ENCODE measurements at regions not wholly inside any gene's neighbourhood (a gene's known extent, or its start where the extent isn't known, plus 50 kb on each side); places are given as distances from the start of the nearest gene placed in this dataset.
"Not testable (repeated sequence)": the region's sequence is repeated elsewhere in the genome, so short reads cannot be mapped to it uniquely, and the experiment has no call there.

- TF ChIP-seq POLR2A (IDR thresholded peaks at IDR 0.05; ENCODE audit: low read depth, low read length) = no peak
- no peak for DNase-seq (ENCODE audit: insufficient read length, low spot score)
Measured at GRCh38 chr13:66200555-66200954, 1029.6 kb downstream of the PCDH9 start.

GRCh38 chr13:66195238-66195637 lies 1034.9 kb downstream of the PCDH9 start:
- FAIRE-seq (no peak), DNase-seq (ENCODE audit: insufficient read length, low spot score) (no peak)
- TF ChIP-seq POLR2A (IDR thresholded peaks at IDR 0.05; ENCODE audit: low read depth, low read length) = no peak

More at GRCh38 chr13:66200555-66200954, 1029.6 kb downstream of the PCDH9 start:
- no peak for FAIRE-seq

GRCh38 chr13:66189986-66190385 lies 1040.2 kb downstream of the PCDH9 start:
- FAIRE-seq = no peak
- TF ChIP-seq POLR2A (IDR thresholded peaks at IDR 0.05; ENCODE audit: low read depth, low read length) = no peak

GRCh38 chr13:66180836-66181235 lies 1049.3 kb downstream of the PCDH9 start:
- TF ChIP-seq POLR2A (IDR thresholded peaks at IDR 0.05; ENCODE audit: low read depth, low read length) = no peak
- no peak for DNase-seq (ENCODE audit: insufficient read length, low spot score)
- FAIRE-seq = no peak

More at GRCh38 chr13:66189986-66190385, 1040.2 kb downstream of the PCDH9 start:
- no peak for DNase-seq (ENCODE audit: insufficient read length, low spot score)

- FAIRE-seq = no peak
- no peak for DNase-seq (ENCODE audit: insufficient read length, low spot score)
- no peak for TF ChIP-seq POLR2A (IDR thresholded peaks at IDR 0.05; ENCODE audit: low read depth, low read length)
Measured at GRCh38 chr13:66171920-66172319, 1058.2 kb downstream of the PCDH9 start.

GRCh38 chr13:66162470-66162869 lies 1067.7 kb downstream of the PCDH9 start:
- TF ChIP-seq POLR2A (IDR thresholded peaks at IDR 0.05; ENCODE audit: low read depth, low read length) = no peak
- FAIRE-seq (no peak), DNase-seq (ENCODE audit: insufficient read length, low spot score) (no peak)

- no peak for TF ChIP-seq POLR2A (IDR thresholded peaks at IDR 0.05; ENCODE audit: low read depth, low read length)
- FAIRE-seq = no peak
Measured at GRCh38 chr13:66159511-66159910, 1070.6 kb downstream of the PCDH9 start.

GRCh38 chr13:66154976-66155375 lies 1075.2 kb downstream of the PCDH9 start:
- DNase-seq (ENCODE audit: insufficient read length, low spot score) = no peak
- TF ChIP-seq POLR2A (IDR thresholded peaks at IDR 0.05; ENCODE audit: low read depth, low read length) = no peak
- no peak for FAIRE-seq

More at GRCh38 chr13:66159511-66159910, 1070.6 kb downstream of the PCDH9 start:
- DNase-seq (ENCODE audit: insufficient read length, low spot score) = no peak

GRCh38 chr13:66154354-66154753 lies 1075.8 kb downstream of the PCDH9 start:
- DNase-seq (ENCODE audit: insufficient read length, low spot score) (no peak), FAIRE-seq (no peak)
- TF ChIP-seq POLR2A (IDR thresholded peaks at IDR 0.05; ENCODE audit: low read depth, low read length) = no peak

- DNase-seq (ENCODE audit: insufficient read length, low spot score) (no peak), FAIRE-seq (no peak)
- TF ChIP-seq POLR2A (IDR thresholded peaks at IDR 0.05; ENCODE audit: low read depth, low read length) = no peak
Measured at GRCh38 chr13:66152596-66152995, 1077.5 kb downstream of the PCDH9 start.

- not testable (repeated sequence) for FAIRE-seq; DNase-seq (ENCODE audit: insufficient read length, low spot score)
Measured at GRCh38 chr13:66144357-66144756, 1085.8 kb downstream of the PCDH9 start.

- TF ChIP-seq POLR2A (IDR thresholded peaks at IDR 0.05; ENCODE audit: low read depth, low read length) = no peak
- DNase-seq (ENCODE audit: insufficient read length, low spot score) = no peak
- no peak for FAIRE-seq
Measured at GRCh38 chr13:66139701-66140100, 1090.4 kb downstream of the PCDH9 start.

GRCh38 chr13:66139250-66139649 lies 1090.9 kb downstream of the PCDH9 start:
- TF ChIP-seq POLR2A (IDR thresholded peaks at IDR 0.05; ENCODE audit: low read depth, low read length) = no peak
- DNase-seq (ENCODE audit: insufficient read length, low spot score) = no peak
- FAIRE-seq = no peak

GRCh38 chr13:66138172-66138811 lies 1091.8 kb downstream of the PCDH9 start:
- FAIRE-seq (no peak), DNase-seq (ENCODE audit: insufficient read length, low spot score) (no peak)
- no peak for TF ChIP-seq POLR2A (IDR thresholded peaks at IDR 0.05; ENCODE audit: low read depth, low read length)

- TF ChIP-seq POLR2A (IDR thresholded peaks at IDR 0.05; ENCODE audit: low read depth, low read length) = no peak
- no peak for DNase-seq (ENCODE audit: insufficient read length, low spot score)
- FAIRE-seq = no peak
Measured at GRCh38 chr13:66137384-66137783, 1092.8 kb downstream of the PCDH9 start.

All from H54 (cell line).